ENCODE measurements at regions not wholly inside any gene's neighbourhood (a gene's known extent, or its start where the extent isn't known, plus 50 kb on each side); places are given as distances from the start of the nearest gene placed in this dataset.

- DNase-seq = no peak
- Histone ChIP-seq H3K36me3 (no peaks in the 10 kb centered on the region), H3K9me3 (no peaks in the 10 kb centered on the region), H3K4me3 (no peak overlapping the region), H3K27me3 (no peaks in the 10 kb centered on the region), H3K4me1 (no peaks in the 10 kb centered on the region), H3K27ac (no peak overlapping the region)
- ATAC-seq = no peak
- intact Hi-C loops (cut with DNase I) = no loop called here
- TF ChIP-seq CTCF (IDR thresholded peaks at IDR 0.05) = no peak
Measured at GRCh38 chr4:20338841-20339240, 87.1 kb downstream of the SLIT2 start.

- H3K9me3 ChIP-seq = no peaks in the 10 kb centered on the region
- H3K4me3 ChIP-seq = no peak overlapping the region
- no peaks in the 10 kb centered on the region for H3K27me3 ChIP-seq
- intact Hi-C loops (cut with DNase I) = no loop called here
- no peak for DNase-seq
- no peak for TF ChIP-seq CTCF (IDR thresholded peaks at IDR 0.05)
- no peaks in the 10 kb centered on the region for H3K4me1 ChIP-seq
- H3K36me3 ChIP-seq = no peaks in the 10 kb centered on the region
- H3K27ac ChIP-seq = no peak overlapping the region
- no peak for ATAC-seq
Measured at GRCh38 chr4:20341134-20341738, 89.5 kb downstream of the SLIT2 start.

- TF ChIP-seq CTCF (IDR thresholded peaks at IDR 0.05) = no peak
- DNase-seq (no peak), ATAC-seq (no peak)
- H3K4me1 ChIP-seq = no peaks in the 10 kb centered on the region
- no peaks in the 10 kb centered on the region for H3K36me3 ChIP-seq
- no peaks in the 10 kb centered on the region for H3K9me3 ChIP-seq
- H3K27ac ChIP-seq = no peak overlapping the region
- H3K27me3 ChIP-seq = no peaks in the 10 kb centered on the region
- intact Hi-C loops (cut with DNase I) = no loop called here
- no peak overlapping the region for H3K4me3 ChIP-seq
Measured at GRCh38 chr4:20347531-20347930, 95.8 kb downstream of the SLIT2 start.

GRCh38 chr4:20348411-20348810, 96.7 kb downstream of the SLIT2 start:
- Histone ChIP-seq H3K36me3 (no peaks in the 10 kb centered on the region), H3K9me3 (no peaks in the 10 kb centered on the region), H3K4me1 (no peaks in the 10 kb centered on the region), H3K4me3 (no peak overlapping the region), H3K27ac (no peak overlapping the region), H3K27me3 (no peaks in the 10 kb centered on the region)
- no peak for ATAC-seq
- intact Hi-C loops (cut with DNase I) = no loop called here
- TF ChIP-seq CTCF (IDR thresholded peaks at IDR 0.05) = no peak
- no peak for DNase-seq

GRCh38 chr4:20351360-20352162, 99.9 kb downstream of the SLIT2 start:
- no peak for ATAC-seq
- intact Hi-C loops (cut with DNase I) = no loop called here

More at GRCh38 chr4:20351360-20352162, 99.9 kb downstream of the SLIT2 start:
- H3K4me1 ChIP-seq = no peaks in the 10 kb centered on the region
- no peaks in the 10 kb centered on the region for H3K27me3 ChIP-seq
- no peak for TF ChIP-seq CTCF (IDR thresholded peaks at IDR 0.05)
- no peak for DNase-seq
- no peak overlapping the region for H3K27ac ChIP-seq
- H3K9me3 ChIP-seq = no peaks in the 10 kb centered on the region
- no peaks in the 10 kb centered on the region for H3K36me3 ChIP-seq
- no peak overlapping the region for H3K4me3 ChIP-seq

All from left lung (tissue), 4 donors.